ENCODE measurements at regions not wholly inside any gene's neighbourhood (a gene's known extent, or its start where the extent isn't known, plus 50 kb on each side); places are given as distances from the start of the nearest gene placed in this dataset.

- H3K27me3 ChIP-seq (ENCODE audit: insufficient read depth, low read depth, severe bottlenecking), result no peaks in the 10 kb centered on the region
- no peak for TF ChIP-seq CTCF (IDR thresholded peaks at IDR 0.05; ENCODE audit: low read depth, low read length)
These were observed 483.9 kb downstream of the PYDC2 start for GRCh38 chr3:191944835-191945234.

GRCh38 chr3:191952186-191952585 is 491.2 kb downstream of the PYDC2 start:
- no peak for DNase-seq
- H3K27ac ChIP-seq, result no peak overlapping the region
- no peaks in the 10 kb centered on the region for H3K9me3 ChIP-seq (ENCODE audit: severe bottlenecking)
- H3K36me3 ChIP-seq, result no peaks in the 10 kb centered on the region
- H3K4me3 ChIP-seq (ENCODE audit: low read depth, low read length), result no peak overlapping the region
- H3K27me3 ChIP-seq (ENCODE audit: insufficient read depth, low read depth, severe bottlenecking), result no peaks in the 10 kb centered on the region
- TF ChIP-seq CTCF (IDR thresholded peaks at IDR 0.05; ENCODE audit: low read depth, low read length), result no peak

More at GRCh38 chr3:191944835-191945234, 483.9 kb downstream of the PYDC2 start:
- no peaks in the 10 kb centered on the region for H3K9me3 ChIP-seq (ENCODE audit: severe bottlenecking)
- no peak for DNase-seq
- no peaks in the 10 kb centered on the region for H3K36me3 ChIP-seq
- no peak overlapping the region for H3K4me3 ChIP-seq (ENCODE audit: low read depth, low read length)
- H3K27ac ChIP-seq, result no peak overlapping the region

- H3K36me3 ChIP-seq, result no peaks in the 10 kb centered on the region
- no peak for TF ChIP-seq CTCF (IDR thresholded peaks at IDR 0.05; ENCODE audit: low read depth, low read length)
- H3K4me3 ChIP-seq (ENCODE audit: low read depth, low read length), result no peak overlapping the region
- DNase-seq, result no peak
- no peak overlapping the region for H3K27ac ChIP-seq
- H3K9me3 ChIP-seq (ENCODE audit: severe bottlenecking), result no peaks in the 10 kb centered on the region
- no peaks in the 10 kb centered on the region for H3K27me3 ChIP-seq (ENCODE audit: insufficient read depth, low read depth, severe bottlenecking)
These were observed 491.6 kb downstream of the PYDC2 start for GRCh38 chr3:191952609-191953008.

- Histone ChIP-seq H3K9me3 (ENCODE audit: severe bottlenecking) (no peaks in the 10 kb centered on the region), H3K4me3 (ENCODE audit: low read depth, low read length) (no peak overlapping the region), H3K27ac (peak overlapping the region; percentile 5; the same call in 1 of the 2 replicates), H3K36me3 (no peaks in the 10 kb centered on the region), H3K27me3 (ENCODE audit: insufficient read depth, low read depth, severe bottlenecking) (no peaks in the 10 kb centered on the region)
- DNase-seq, result no peak
- TF ChIP-seq CTCF (IDR thresholded peaks at IDR 0.05; ENCODE audit: low read depth, low read length), result no peak
These were observed 498.2 kb downstream of the PYDC2 start for GRCh38 chr3:191958980-191959671.

- H3K27ac ChIP-seq, result peak overlapping the region; percentile 5
These were observed 499.0 kb downstream of the PYDC2 start for GRCh38 chr3:191959876-191960413.

More at GRCh38 chr3:191959876-191960413, 499.0 kb downstream of the PYDC2 start:
- H3K4me3 ChIP-seq (ENCODE audit: low read depth, low read length), result no peak overlapping the region
- TF ChIP-seq CTCF (IDR thresholded peaks at IDR 0.05; ENCODE audit: low read depth, low read length), result no peak
- no peak for DNase-seq
- H3K36me3 ChIP-seq, result no peaks in the 10 kb centered on the region
- H3K9me3 ChIP-seq (ENCODE audit: severe bottlenecking), result no peaks in the 10 kb centered on the region
- no peaks in the 10 kb centered on the region for H3K27me3 ChIP-seq (ENCODE audit: insufficient read depth, low read depth, severe bottlenecking)
